Astrocyte (in vitro differentiated cells and primary cell): ENCODE measurements at regions not wholly inside any gene's neighbourhood (a gene's known extent, or its start where the extent isn't known, plus 50 kb on each side); places are given as distances from the start of the nearest gene placed in this dataset.
"Not testable (repeated sequence)": the region's sequence is repeated elsewhere in the genome, so short reads cannot be mapped to it uniquely, and the experiment has no call there.

Experiments used
- CTCF ChIP-seq: IDR thresholded peaks from 2 replicates; pipeline ENCODE4 v1.5.1; 2011; ENCODE audit warnings: low read depth, mild to moderate bottlenecking, inconsistent platforms, low read length, moderate library complexity; ENCODE audit not compliant: insufficient read depth
- EZH2 ChIP-seq: IDR thresholded peaks from 2 replicates; pipeline ENCODE4 v1.6.1; 2012; ENCODE audit warnings: mild to moderate bottlenecking, low read length, inconsistent platforms; ENCODE audit not compliant: insufficient read depth

DNA sequence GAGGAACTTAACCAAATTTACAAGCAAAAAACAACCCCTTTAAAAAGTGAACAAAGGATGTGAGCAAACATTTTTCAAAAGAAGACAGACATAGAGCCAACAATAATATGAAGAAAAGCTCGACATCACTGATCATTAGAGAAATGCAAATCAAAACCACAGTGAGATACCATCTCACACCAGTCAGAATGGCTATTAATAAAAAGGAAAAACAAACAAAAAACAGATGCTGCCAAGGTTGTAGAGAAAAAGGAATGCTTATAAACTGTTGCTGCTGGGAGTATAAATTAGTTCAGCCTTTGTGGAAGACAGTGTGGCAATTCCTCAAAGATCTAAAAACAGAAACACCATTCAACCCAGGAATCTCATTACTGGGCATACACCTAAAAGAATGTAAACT is 527.8 kb upstream of the PTCHD4 start:
- TF ChIP-seq CTCF, EZH2: not testable (repeated sequence)
